ENCODE measurements at regions not wholly inside any gene's neighbourhood (a gene's known extent, or its start where the extent isn't known, plus 50 kb on each side); places are given as distances from the start of the nearest gene placed in this dataset.
"Not testable (repeated sequence)": the region's sequence is repeated elsewhere in the genome, so short reads cannot be mapped to it uniquely, and the experiment has no call there.

DNA sequence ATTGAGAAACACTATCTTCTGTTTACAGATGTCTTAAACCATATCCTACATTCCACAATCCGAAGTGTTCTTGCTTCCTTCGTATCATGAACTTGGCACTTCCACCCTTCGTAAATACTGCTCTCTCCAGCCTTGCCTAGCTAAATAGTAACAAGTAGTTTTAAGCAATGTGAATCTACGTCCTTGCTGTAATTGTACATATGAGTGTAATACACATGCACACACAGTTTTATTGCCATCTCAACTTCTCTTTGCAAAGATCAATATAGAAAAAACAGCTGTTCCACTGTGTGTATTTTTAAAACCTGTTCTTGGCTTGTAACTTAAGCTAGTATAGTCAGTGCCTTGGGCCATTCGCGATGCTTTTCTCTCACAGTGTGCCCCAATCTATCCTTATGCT, 1524.7 kb downstream of the GRIK2 start:
- TF ChIP-seq, protein P1, sequence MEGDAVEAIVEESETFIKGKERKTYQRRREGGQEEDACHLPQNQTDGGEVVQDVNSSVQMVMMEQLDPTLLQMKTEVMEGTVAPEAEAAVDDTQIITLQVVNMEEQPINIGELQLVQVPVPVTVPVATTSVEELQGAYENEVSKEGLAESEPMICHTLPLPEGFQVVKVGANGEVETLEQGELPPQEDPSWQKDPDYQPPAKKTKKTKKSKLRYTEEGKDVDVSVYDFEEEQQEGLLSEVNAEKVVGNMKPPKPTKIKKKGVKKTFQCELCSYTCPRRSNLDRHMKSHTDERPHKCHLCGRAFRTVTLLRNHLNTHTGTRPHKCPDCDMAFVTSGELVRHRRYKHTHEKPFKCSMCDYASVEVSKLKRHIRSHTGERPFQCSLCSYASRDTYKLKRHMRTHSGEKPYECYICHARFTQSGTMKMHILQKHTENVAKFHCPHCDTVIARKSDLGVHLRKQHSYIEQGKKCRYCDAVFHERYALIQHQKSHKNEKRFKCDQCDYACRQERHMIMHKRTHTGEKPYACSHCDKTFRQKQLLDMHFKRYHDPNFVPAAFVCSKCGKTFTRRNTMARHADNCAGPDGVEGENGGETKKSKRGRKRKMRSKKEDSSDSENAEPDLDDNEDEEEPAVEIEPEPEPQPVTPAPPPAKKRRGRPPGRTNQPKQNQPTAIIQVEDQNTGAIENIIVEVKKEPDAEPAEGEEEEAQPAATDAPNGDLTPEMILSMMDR (IDR thresholded peaks at IDR 0.05; ENCODE audit: insufficient read depth, low read depth, low read length, missing control alignments) = no peak
- H3K4me3 ChIP-seq (ENCODE audit: low read depth, low read length) = no peak overlapping the region
- DNase-seq (ENCODE audit: low read depth) = no peak

DNA sequence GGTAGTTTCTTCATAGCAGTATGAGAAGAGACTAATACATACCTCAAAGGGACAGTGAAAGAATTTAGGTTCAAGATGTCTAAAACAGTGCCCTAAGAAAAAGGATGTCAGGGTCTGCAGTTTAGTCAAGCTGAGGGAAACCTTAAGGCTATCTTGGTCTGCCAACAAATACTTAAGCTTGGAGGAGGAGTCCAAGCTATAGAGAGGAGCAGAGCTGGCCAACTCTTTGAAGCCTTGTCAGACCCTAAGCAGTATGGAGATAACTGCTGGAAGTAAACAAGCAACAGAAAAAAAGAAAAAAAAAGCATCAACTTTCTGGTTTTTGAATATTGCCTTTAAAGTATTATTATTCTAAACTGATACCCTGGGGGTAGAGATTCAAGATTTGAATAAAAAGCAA, 1518.1 kb downstream of the GRIK2 start:
- no peak for DNase-seq (ENCODE audit: low read depth)
- TF ChIP-seq, protein P1 (IDR thresholded peaks at IDR 0.05; ENCODE audit: insufficient read depth, low read depth, low read length, missing control alignments) = no peak
- H3K4me3 ChIP-seq (ENCODE audit: low read depth, low read length) = no peak overlapping the region

DNA sequence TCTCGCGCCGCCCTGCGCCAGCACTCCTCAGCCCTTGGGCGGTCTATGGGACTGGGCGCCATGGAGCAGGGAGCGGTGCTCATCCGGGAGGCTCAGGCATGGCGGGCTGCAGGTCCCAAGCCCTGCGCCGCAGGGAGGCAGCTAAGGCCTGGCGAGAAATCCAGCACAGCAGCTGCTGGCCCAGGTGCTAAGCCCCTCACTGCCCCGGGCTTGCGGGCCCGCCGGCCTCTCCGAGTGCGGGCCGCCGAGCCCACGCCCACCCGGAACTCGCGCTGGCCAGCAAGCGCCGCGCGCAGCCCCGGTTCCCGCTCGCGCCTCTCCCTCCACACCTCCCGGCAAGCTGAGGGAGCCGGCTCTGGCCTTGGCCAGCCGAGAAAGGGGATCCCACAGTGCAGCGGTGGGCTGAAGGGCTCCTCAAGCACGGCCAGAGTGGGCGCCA, 1517.2 kb downstream of the GRIK2 start:
- not testable (repeated sequence) for H3K4me3 ChIP-seq (ENCODE audit: low read depth, low read length); DNase-seq (ENCODE audit: low read depth)

DNA sequence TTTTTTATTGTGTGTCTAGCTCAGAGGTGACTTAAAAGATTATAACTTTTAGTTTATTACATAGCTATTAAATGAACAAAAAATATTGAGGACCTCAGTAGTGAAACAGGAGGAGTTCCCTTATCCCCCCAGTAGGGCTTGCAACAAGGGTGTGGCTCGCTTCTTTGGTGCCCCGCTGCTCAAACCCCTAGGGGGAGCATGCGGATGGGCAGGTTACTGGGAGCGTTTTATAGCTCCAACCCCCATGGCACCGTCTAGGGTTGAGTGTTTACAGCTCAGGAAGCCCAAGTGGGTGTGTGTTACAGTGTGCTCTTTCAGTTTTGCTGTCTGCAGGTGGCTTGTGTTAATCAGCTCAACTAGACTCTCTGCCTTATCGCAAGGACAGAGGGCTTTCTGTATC, 1513.7 kb downstream of the GRIK2 start:
- DNase-seq (ENCODE audit: low read depth) = peak; percentile 38

DNA sequence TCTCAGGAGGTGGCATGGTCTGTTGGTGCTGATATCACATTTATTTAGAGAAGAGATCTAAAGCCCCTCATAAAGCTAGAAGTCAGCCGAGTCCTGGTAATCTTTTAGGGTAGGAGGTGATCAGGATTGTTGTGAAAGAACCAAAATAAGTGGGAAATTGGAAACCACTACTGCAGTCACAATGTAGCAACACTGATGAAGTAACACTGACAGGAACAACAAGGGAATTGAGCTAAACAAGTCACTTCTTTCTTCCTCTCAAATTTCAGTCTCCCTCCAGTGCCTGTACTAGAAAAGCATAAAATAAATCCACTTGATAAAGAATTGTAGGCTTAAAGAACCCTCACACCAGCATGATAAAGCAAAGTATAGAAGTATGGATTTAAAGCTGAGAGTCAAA, 1509.0 kb downstream of the GRIK2 start:
- H3K4me3 ChIP-seq (ENCODE audit: low read depth, low read length) = no peak overlapping the region
- TF ChIP-seq, protein P1 (IDR thresholded peaks at IDR 0.05; ENCODE audit: insufficient read depth, low read depth, low read length, missing control alignments) = no peak
- no peak for DNase-seq (ENCODE audit: low read depth)

More for the DNA sequence above, 1513.7 kb downstream of the GRIK2 start:
- TF ChIP-seq, protein P1 (IDR thresholded peaks at IDR 0.05; ENCODE audit: insufficient read depth, low read depth, low read length, missing control alignments) = no peak
- no peak overlapping the region for H3K4me3 ChIP-seq (ENCODE audit: low read depth, low read length)

DNA sequence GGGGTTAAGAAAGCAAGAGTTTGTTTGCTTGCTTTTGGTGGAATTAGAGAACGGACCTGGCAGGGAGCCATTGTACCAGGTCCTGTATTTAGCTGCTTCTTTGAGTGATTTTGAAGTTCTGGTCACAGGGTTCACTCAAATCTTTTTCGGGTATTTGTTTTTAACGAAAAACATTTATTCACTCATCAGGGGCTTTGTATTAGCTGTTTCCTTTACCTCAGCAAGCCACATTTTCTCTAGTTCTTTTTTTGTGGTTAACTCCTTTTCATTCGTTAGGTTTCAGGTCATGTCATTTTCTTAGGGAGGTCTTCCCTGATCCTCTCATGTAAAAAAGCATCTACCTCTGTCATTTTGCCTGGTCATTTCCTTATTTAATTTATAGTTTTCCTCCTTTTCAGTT, 1502.2 kb downstream of the GRIK2 start:
- DNase-seq (ENCODE audit: low read depth) = peak; percentile 37
- TF ChIP-seq, protein P1 (IDR thresholded peaks at IDR 0.05; ENCODE audit: insufficient read depth, low read depth, low read length, missing control alignments) = no peak
- no peak overlapping the region for H3K4me3 ChIP-seq (ENCODE audit: low read depth, low read length)

DNA sequence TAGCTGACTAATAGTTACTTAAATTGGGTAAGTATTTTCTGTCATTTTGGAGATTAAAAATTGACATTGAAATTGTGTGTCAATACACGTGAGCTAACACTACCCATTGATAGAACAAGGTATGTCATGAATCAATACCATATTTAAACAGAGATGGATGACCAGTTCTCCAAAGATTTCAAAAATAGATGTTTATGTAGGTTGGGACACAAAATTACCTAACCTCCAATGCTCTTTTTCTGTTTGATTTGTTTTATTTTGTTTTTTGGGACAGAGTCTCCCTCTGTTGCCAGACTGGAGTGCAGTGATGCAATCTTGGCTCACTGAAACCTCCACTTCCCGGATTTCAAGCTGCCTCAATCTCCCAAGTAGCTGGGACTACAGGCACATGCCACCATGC, 1491.7 kb downstream of the GRIK2 start:
- no peak overlapping the region for H3K4me3 ChIP-seq (ENCODE audit: low read depth, low read length)
- TF ChIP-seq, protein P1 (IDR thresholded peaks at IDR 0.05; ENCODE audit: insufficient read depth, low read depth, low read length, missing control alignments) = no peak
- no peak for DNase-seq (ENCODE audit: low read depth)
